HPDE6-E6E7 (cell line): ENCODE measurements at regions not wholly inside any gene's neighbourhood (a gene's known extent, or its start where the extent isn't known, plus 50 kb on each side); places are given as distances from the start of the nearest gene placed in this dataset.

ENCODE experiments used
- DNase-seq: peaks from one replicate; pipeline ENCODE4 v3.0.0; 2011; ENCODE audit warnings: missing footprints; ENCODE audit errors: extremely low spot score

- DNase-seq = no peak
Measured at GRCh38 chr7:155997431-155998327, 185.4 kb upstream of the SHH start.

- DNase-seq = no peak
Measured at GRCh38 chr7:155996718-155997280, 184.5 kb upstream of the SHH start.

GRCh38 chr7:155995183-155995612 is 182.9 kb upstream of the SHH start:
- DNase-seq = no peak

- DNase-seq = no peak
Measured at GRCh38 chr7:155994279-155994811, 182.1 kb upstream of the SHH start.

GRCh38 chr7:155993420-155994278 is 181.4 kb upstream of the SHH start:
- DNase-seq = no peak

GRCh38 chr7:155992974-155993373 is 180.7 kb upstream of the SHH start:
- DNase-seq = no peak

- DNase-seq = no peak
Measured at GRCh38 chr7:155992538-155992937, 180.3 kb upstream of the SHH start.

GRCh38 chr7:155992107-155992506 is 179.8 kb upstream of the SHH start:
- no peak for DNase-seq

- no peak for DNase-seq
Measured at GRCh38 chr7:155991470-155991869, 179.2 kb upstream of the SHH start.

GRCh38 chr7:155988416-155988815 is 176.2 kb upstream of the SHH start:
- no peak for DNase-seq

- no peak for DNase-seq
Measured at GRCh38 chr7:155987681-155988235, 175.5 kb upstream of the SHH start.

GRCh38 chr7:155986497-155987160 is 174.4 kb upstream of the SHH start:
- no peak for DNase-seq

- no peak for DNase-seq
Measured at GRCh38 chr7:155985518-155986250, 173.4 kb upstream of the SHH start.

GRCh38 chr7:155984609-155985405 is 172.5 kb upstream of the SHH start:
- DNase-seq = no peak

GRCh38 chr7:155984028-155984580 is 171.8 kb upstream of the SHH start:
- DNase-seq = no peak

GRCh38 chr7:155983176-155983815 is 171.0 kb upstream of the SHH start:
- no peak for DNase-seq

- DNase-seq = no peak
Measured at GRCh38 chr7:155981703-155982102, 169.4 kb upstream of the SHH start.

- no peak for DNase-seq
Measured at GRCh38 chr7:155980841-155981240, 168.6 kb upstream of the SHH start.

GRCh38 chr7:155979994-155980393 is 167.7 kb upstream of the SHH start:
- DNase-seq = no peak
